Stimulated activated naive CD8-positive, alpha-beta T cell treated with anti-CD3 and anti-CD28 coated beads, Interleukin-15, Interleukin-2, amounts not matched to agents 100 ng/mL and 50 ng/mL, for 24 hours (primary cell): ENCODE measurements at regions not wholly inside any gene's neighbourhood (a gene's known extent, or its start where the extent isn't known, plus 50 kb on each side); places are given as distances from the start of the nearest gene placed in this dataset.
"Not testable (repeated sequence)": the region's sequence is repeated elsewhere in the genome, so short reads cannot be mapped to it uniquely, and the experiment has no call there.

Experiments used
- H3K27ac Mint-ChIP-seq: one replicate; pipeline ENCODE4 v1.8.0; 2021; ENCODE audit warnings: mild to moderate bottlenecking, mixed read lengths
- H3K27me3 Mint-ChIP-seq: one replicate; pipeline ENCODE4 v1.8.0; 2021; ENCODE audit warnings: mixed read lengths
- H3K36me3 Mint-ChIP-seq: one replicate; pipeline ENCODE4 v1.8.0; 2021; ENCODE audit warnings: low read depth, mixed read lengths
- H3K4me1 Mint-ChIP-seq: one replicate; pipeline ENCODE4 v1.8.0; 2021; ENCODE audit warnings: low read depth, mixed read lengths
- H3K4me3 Mint-ChIP-seq: one replicate; pipeline ENCODE4 v1.8.0; 2021; ENCODE audit warnings: mild to moderate bottlenecking, mixed read lengths
- H3K9me3 Mint-ChIP-seq: one replicate; pipeline ENCODE4 v1.8.0; 2021; ENCODE audit warnings: mixed read lengths

GRCh38 chr10:63077800-63078199 lies 55.3 kb upstream of the NRBF2 start:
- peaks cover 3% of the 10 kb centered on the region for H3K4me1 Mint-ChIP-seq
- no peaks in the 10 kb centered on the region for H3K36me3 Mint-ChIP-seq
- H3K27me3 Mint-ChIP-seq = peaks cover 20% of the 10 kb centered on the region
- H3K4me3 Mint-ChIP-seq = no peak overlapping the region
- H3K27ac Mint-ChIP-seq = no peak overlapping the region
- no peaks in the 10 kb centered on the region for H3K9me3 Mint-ChIP-seq

GRCh38 chr10:63072951-63073350 lies 60.2 kb upstream of the NRBF2 start:
- H3K27me3 Mint-ChIP-seq = peaks cover 41% of the 10 kb centered on the region
- no peak overlapping the region for H3K27ac Mint-ChIP-seq
- no peaks in the 10 kb centered on the region for H3K36me3 Mint-ChIP-seq
- H3K4me3 Mint-ChIP-seq = no peak overlapping the region
- no peaks in the 10 kb centered on the region for H3K9me3 Mint-ChIP-seq
- peaks cover 8% of the 10 kb centered on the region for H3K4me1 Mint-ChIP-seq

- Mint-ChIP-seq H3K27me3 (peaks cover 53% of the 10 kb centered on the region), H3K4me3 (no peak overlapping the region), H3K9me3 (no peaks in the 10 kb centered on the region), H3K4me1 (peaks cover 6% of the 10 kb centered on the region), H3K36me3 (no peaks in the 10 kb centered on the region), H3K27ac (no peak overlapping the region)
Observed at GRCh38 chr10:63071145-63071544, 62.0 kb upstream of the NRBF2 start.

GRCh38 chr10:63069318-63069717 lies 63.8 kb upstream of the NRBF2 start:
- Mint-ChIP-seq H3K36me3 (no peaks in the 10 kb centered on the region), H3K27ac (no peak overlapping the region), H3K4me3 (no peak overlapping the region), H3K4me1 (peaks cover 6% of the 10 kb centered on the region), H3K27me3 (peaks cover 65% of the 10 kb centered on the region), H3K9me3 (no peaks in the 10 kb centered on the region)

- no peaks in the 10 kb centered on the region for H3K36me3 Mint-ChIP-seq
- peaks cover 68% of the 10 kb centered on the region for H3K27me3 Mint-ChIP-seq
- H3K4me1 Mint-ChIP-seq = peaks cover 6% of the 10 kb centered on the region
- H3K4me3 Mint-ChIP-seq = no peak overlapping the region
- no peaks in the 10 kb centered on the region for H3K9me3 Mint-ChIP-seq
- H3K27ac Mint-ChIP-seq = peak overlapping the region; percentile 45
Observed at GRCh38 chr10:63068246-63068645, 64.9 kb upstream of the NRBF2 start.

GRCh38 chr10:63066606-63067005 lies 66.5 kb upstream of the NRBF2 start:
- Mint-ChIP-seq H3K27ac (no peak overlapping the region), H3K4me3 (no peak overlapping the region), H3K9me3 (no peaks in the 10 kb centered on the region), H3K27me3 (peaks cover 68% of the 10 kb centered on the region), H3K36me3 (no peaks in the 10 kb centered on the region), H3K4me1 (peaks cover 6% of the 10 kb centered on the region)

- peaks cover 63% of the 10 kb centered on the region for H3K27me3 Mint-ChIP-seq
- no peak overlapping the region for H3K27ac Mint-ChIP-seq
- H3K9me3 Mint-ChIP-seq = no peaks in the 10 kb centered on the region
- peaks cover 6% of the 10 kb centered on the region for H3K4me1 Mint-ChIP-seq
- no peaks in the 10 kb centered on the region for H3K36me3 Mint-ChIP-seq
- H3K4me3 Mint-ChIP-seq = no peak overlapping the region
Observed at GRCh38 chr10:63064706-63065105, 68.4 kb upstream of the NRBF2 start.

- Mint-ChIP-seq H3K27ac (no peak overlapping the region), H3K4me1 (peaks cover 5% of the 10 kb centered on the region), H3K9me3 (no peaks in the 10 kb centered on the region), H3K4me3 (no peak overlapping the region), H3K27me3 (peaks cover 16% of the 10 kb centered on the region), H3K36me3 (no peaks in the 10 kb centered on the region)
Observed at GRCh38 chr10:63058236-63058635, 74.9 kb upstream of the NRBF2 start.

- Mint-ChIP-seq H3K36me3 (no peaks in the 10 kb centered on the region), H3K4me3 (no peak overlapping the region)
Observed at GRCh38 chr10:63057509-63057908, 75.6 kb upstream of the NRBF2 start.

GRCh38 chr10:63055705-63056104 lies 77.4 kb upstream of the NRBF2 start:
- Mint-ChIP-seq H3K27me3 (peaks cover 15% of the 10 kb centered on the region), H3K9me3 (no peaks in the 10 kb centered on the region), H3K4me3 (no peak overlapping the region), H3K4me1 (peaks cover 5% of the 10 kb centered on the region), H3K36me3 (no peaks in the 10 kb centered on the region), H3K27ac (no peak overlapping the region)

More at GRCh38 chr10:63057509-63057908, 75.6 kb upstream of the NRBF2 start:
- Mint-ChIP-seq H3K9me3 (no peaks in the 10 kb centered on the region), H3K27ac (no peak overlapping the region), H3K4me1 (peaks cover 5% of the 10 kb centered on the region), H3K27me3 (peaks cover 14% of the 10 kb centered on the region)

GRCh38 chr10:63054889-63055611 lies 78.1 kb upstream of the NRBF2 start:
- no peak overlapping the region for H3K27ac Mint-ChIP-seq
- no peaks in the 10 kb centered on the region for H3K9me3 Mint-ChIP-seq
- no peak overlapping the region for H3K4me3 Mint-ChIP-seq
- peaks cover 16% of the 10 kb centered on the region for H3K27me3 Mint-ChIP-seq
- peaks cover 5% of the 10 kb centered on the region for H3K4me1 Mint-ChIP-seq
- no peaks in the 10 kb centered on the region for H3K36me3 Mint-ChIP-seq

- no peak overlapping the region for H3K27ac Mint-ChIP-seq
- H3K36me3 Mint-ChIP-seq = no peaks in the 10 kb centered on the region
- H3K4me3 Mint-ChIP-seq = no peak overlapping the region
- H3K27me3 Mint-ChIP-seq = peaks cover 41% of the 10 kb centered on the region
- H3K4me1 Mint-ChIP-seq = peaks cover 5% of the 10 kb centered on the region
- H3K9me3 Mint-ChIP-seq = no peaks in the 10 kb centered on the region
Observed at GRCh38 chr10:63052083-63052482, 81.0 kb upstream of the NRBF2 start.

GRCh38 chr10:63042256-63042655 lies 90.9 kb upstream of the NRBF2 start:
- Mint-ChIP-seq H3K4me3 (no peak overlapping the region), H3K9me3 (peaks cover 17% of the 10 kb centered on the region), H3K27me3 (peaks cover 78% of the 10 kb centered on the region), H3K36me3 (peaks cover 4% of the 10 kb centered on the region), H3K4me1 (no peaks in the 10 kb centered on the region), H3K27ac (no peak overlapping the region)

GRCh38 chr10:63033616-63034185 lies 99.4 kb upstream of the NRBF2 start:
- H3K4me1 Mint-ChIP-seq, H3K4me3 Mint-ChIP-seq, H3K9me3 Mint-ChIP-seq, H3K36me3 Mint-ChIP-seq, H3K27ac Mint-ChIP-seq: not testable (repeated sequence)
- H3K27me3 Mint-ChIP-seq = peaks cover 19% of the 10 kb centered on the region

- Mint-ChIP-seq H3K4me3 (no peak overlapping the region), H3K27ac (no peak overlapping the region), H3K27me3 (peaks cover 21% of the 10 kb centered on the region), H3K4me1 (no peaks in the 10 kb centered on the region), H3K36me3 (no peaks in the 10 kb centered on the region), H3K9me3 (no peaks in the 10 kb centered on the region)
Observed at GRCh38 chr10:63030536-63030935, 102.6 kb upstream of the NRBF2 start.

GRCh38 chr10:63027531-63027930 lies 105.6 kb upstream of the NRBF2 start:
- H3K36me3 Mint-ChIP-seq = no peaks in the 10 kb centered on the region

More at GRCh38 chr10:63027531-63027930, 105.6 kb upstream of the NRBF2 start:
- no peak overlapping the region for H3K4me3 Mint-ChIP-seq
- no peaks in the 10 kb centered on the region for H3K9me3 Mint-ChIP-seq
- no peak overlapping the region for H3K27ac Mint-ChIP-seq
- peaks cover 30% of the 10 kb centered on the region for H3K27me3 Mint-ChIP-seq
- H3K4me1 Mint-ChIP-seq = no peaks in the 10 kb centered on the region
